K562 (cell line): ENCODE measurements at regions not wholly inside any gene's neighbourhood (a gene's known extent, or its start where the extent isn't known, plus 50 kb on each side); places are given as distances from the start of the nearest gene placed in this dataset.

Source experiments
- ATAC-seq: fragments of 200-7000 bp; cut with Tn5 transposase; 3 replicates; pipeline ENCODE4 v1.9.1; 2020; ENCODE audit warnings: moderate library complexity
- BruUV-seq: library from RNA; stranded (reverse); fragments of 400-500 nt; replicated peaks from 2 replicates; lab custom pipeline; 2021; lab: Mats Ljungman, UMichigan
- CTCF ChIA-PET: fragments of 300-600 bp; formaldehyde crosslinking; extraction: SDS; loops from one replicate; lab custom pipeline; 2021; ENCODE audit warnings: low intra/inter-chr PET ratio; lab: Yijun Ruan, JAX
- POLR2A ChIA-PET: fragments of 300-600, 350-650 bp; sonication (Branson Sonifier 250); formaldehyde crosslinking; extraction: SDS; loops from one replicate; lab custom pipeline; 2021; ENCODE audit warnings: antibody characterized with exemption, inconsistent platforms; lab: Yijun Ruan, JAX
- DNase-seq, 4 experiments: peaks; one replicate each; pipeline versions ENCODE4 v3.0.0 to v3.0.0-alpha.2; 2011 to 2018; ENCODE audit warnings: low spot score in 3 of 4, mixed read lengths in 3 of 4; ENCODE audit errors: extremely low read depth in 1 of 4
- FAIRE-seq: peaks from 2 replicates; lab custom pipeline; 2011; peaks lifted over from hg19 to GRCh38; lab: Jason Lieb, UNC
- H2AFZ ChIP-seq: 2 replicates; pipeline ENCODE4 v1.6.0; 2011; ENCODE audit warnings: low read depth, low read length, control low read depth, inconsistent platforms
- H3K27ac ChIP-seq: fragments of 200-600 bp; 3 replicates; pipeline ENCODE4 v1.8.0; 2011; ENCODE audit warnings: low read depth, mild to moderate bottlenecking, control low read depth, inconsistent platforms, low read length, moderate library complexity, mixed read lengths; ENCODE audit errors: extremely low read depth
- H3K27me3 ChIP-seq, 2 experiments: fragments of 300-600 bp in 1 of 2; 2 replicates in 1 of 2; 3 replicates in 1 of 2; pipeline versions ENCODE4 v1.6.0 to v1.8.0; 2011; ENCODE audit warnings: inconsistent platforms in 2 of 2, low read length in 2 of 2, mild to moderate bottlenecking in 1 of 2, mixed read lengths in 1 of 2, moderate library complexity in 1 of 2; ENCODE audit not compliant: control insufficient read depth in 2 of 2, insufficient read depth in 2 of 2
- H3K36me3 ChIP-seq: fragments of 300-600 bp; 3 replicates; pipeline ENCODE4 v1.8.0; 2011; ENCODE audit warnings: mild to moderate bottlenecking, low read length, inconsistent platforms; ENCODE audit not compliant: control insufficient read depth, insufficient read depth
- H3K4me1 ChIP-seq, 2 experiments: fragments of 200-600 bp in 1 of 2; replicated peaks in 1 of 2; 2 replicates in 1 of 2; 3 replicates in 1 of 2; pipeline versions ENCODE4 v1.5.1 to v1.8.0; 2011; ENCODE audit warnings: inconsistent platforms in 2 of 2, low read length in 2 of 2, mild to moderate bottlenecking in 1 of 2, mixed read lengths in 1 of 2, moderate library complexity in 1 of 2; ENCODE audit not compliant: control insufficient read depth in 2 of 2, insufficient read depth in 2 of 2
- H3K4me2 ChIP-seq: 2 replicates; pipeline ENCODE4 v1.6.1; 2011; ENCODE audit warnings: low read length, control low read depth, inconsistent platforms, mixed read lengths; ENCODE audit not compliant: insufficient read depth
- H3K4me3 ChIP-seq: fragments of 200-600 bp; sonication (generic), shearing (Covaris generic); 2 replicates; pipeline ENCODE4 v1.5.1; 2016; ENCODE audit warnings: control low read depth, inconsistent platforms
- H3K79me2 ChIP-seq: fragments of 200-600 bp; 3 replicates; pipeline ENCODE4 v1.8.0; 2011; ENCODE audit warnings: low read length, inconsistent platforms; ENCODE audit not compliant: control insufficient read depth, insufficient read depth
- H3K9ac ChIP-seq, 2 experiments: 2 replicates each; pipeline versions ENCODE4 v1.6.0 to v1.6.1; 2011; ENCODE audit warnings: low read depth in 2 of 2, low read length in 2 of 2, control low read depth in 1 of 2, inconsistent platforms in 1 of 2, mild to moderate bottlenecking in 1 of 2, mixed read lengths in 1 of 2; ENCODE audit not compliant: insufficient read depth in 1 of 2
- H3K9me1 ChIP-seq: one replicate; pipeline ENCODE4 v1.6.0; 2011; ENCODE audit warnings: inconsistent platforms, mild to moderate bottlenecking, low read length, moderate library complexity; ENCODE audit not compliant: control insufficient read depth, insufficient read depth
- H3K9me3 ChIP-seq: replicated peaks from 2 replicates; pipeline ENCODE4 v1.5.1; 2011; ENCODE audit warnings: low read depth, low read length, inconsistent platforms; ENCODE audit not compliant: control insufficient read depth, insufficient read depth
- H4K20me1 ChIP-seq: replicated peaks from 2 replicates; pipeline ENCODE4 v1.6.1; 2011; ENCODE audit warnings: low read length, inconsistent platforms, mixed read lengths; ENCODE audit not compliant: control insufficient read depth, insufficient read depth
- CC2D1A ChIP-seq: fragments of 450-650 bp; IDR thresholded peaks from 2 replicates; pipeline ENCODE4 v1.6.1; 2017; ENCODE audit warnings: mild to moderate bottlenecking
- CHD1 ChIP-seq: fragments of 200-600 bp; sonication (generic); IDR thresholded peaks from one replicate; pipeline ENCODE4 v1.6.1; 2012; ENCODE audit warnings: mild to moderate bottlenecking, moderate library complexity, low read length, inconsistent platforms
- CHD7 ChIP-seq: fragments of 200-600 bp; sonication (generic); IDR thresholded peaks from one replicate; pipeline ENCODE4 v1.6.1; 2012; ENCODE audit warnings: mild to moderate bottlenecking, low read depth, low read length, inconsistent platforms
- CSDE1 ChIP-seq, 2 experiments: fragments of 450-650 bp; IDR thresholded peaks; 2 replicates each; pipeline ENCODE4 v1.6.1; 2016; ENCODE audit warnings: mild to moderate bottlenecking in 1 of 2
- GTF2E2 ChIP-seq: fragments of 200-800 bp; sonication (Bioruptor generic); IDR thresholded peaks from 2 replicates; pipeline ENCODE4 v1.6.1; 2016; ENCODE audit warnings: missing genetic modification characterization, missing compliant biosample characterization
- KAT7 ChIP-seq: sonication (generic); formaldehyde crosslinking; IDR thresholded peaks from 2 replicates; pipeline ENCODE4 v1.8.0; 2022; ENCODE audit warnings: missing genetic modification reagents, mild to moderate bottlenecking, borderline replicate concordance
- SMAD2 ChIP-seq: fragments of 150-350 bp; IDR thresholded peaks from 2 replicates; pipeline ENCODE4 v1.6.1; 2014; ENCODE audit warnings: low read depth, mild to moderate bottlenecking, low read length
- WGBS: fragments of 100-300 bp; shearing (Covaris generic); methylation state at CpG from one replicate; pipeline ENCODE4 v1.1.6; 2016; ENCODE audit warnings: low coverage, mixed read lengths; ENCODE audit not compliant: insufficient coverage; ENCODE audit errors: missing lambda C conversion rate; 5-methylcytosine and 5-hydroxymethylcytosine counted together
- in situ Hi-C: fragments of 300-500 bp; cut with MboI; formaldehyde crosslinking; loops from 4 replicates; pipeline ENCODE4 v1.15.0; 2018; ENCODE audit warnings: inconsistent platforms, mixed read lengths
- intact Hi-C: fragments of 100-400 bp; cut with micrococcal nuclease; formaldehyde crosslinking; loops from 2 replicates; pipeline ENCODE4 v1.14.2; 2022

- Histone ChIP-seq H3K9me1 (no peaks in the 10 kb centered on the region), H3K4me2 (no peak overlapping the region), H3K9ac (no peak overlapping the region), H3K4me3 (no peak overlapping the region), H3K27me3 (no peaks in the 10 kb centered on the region), H3K4me1 (no peaks in the 10 kb centered on the region), H3K9me3 (no peaks in the 10 kb centered on the region), H3K36me3 (no peaks in the 10 kb centered on the region), H2AFZ (no peak overlapping the region), H3K27ac (no peak overlapping the region), H3K79me2 (no peaks in the 10 kb centered on the region), H4K20me1 (no peaks in the 10 kb centered on the region)
- DNase-seq = no peak
- WGBS = 1% methylated on average over 4 of the region's 4 CpGs
- BruUV-seq = no TSS peak
- ATAC-seq = no peak
- intact Hi-C loops (loop anchor here (5.0 kb wide), 1 partner anchor 1259 kb away; no protein-coding TSS in a partner anchor), in situ Hi-C loops (no loop called here)
- no peak for FAIRE-seq
- CTCF ChIA-PET = no interaction called here
- POLR2A ChIA-PET = interaction anchor here (1.0 kb wide), 1 partner anchor 20 kb away, joined by 5 read pairs; no protein-coding TSS in a partner anchor
- TF ChIP-seq GTF2E2 (tag) (no peak), CSDE1 (IDR thresholded peaks at IDR 0.05) (no peak), SMAD2 (no peak), CHD1 (no peak), KAT7 (CRISPR knock-in tag) (no peak), CC2D1A (no peak), CHD7 (no peak)
Observed at GRCh38 chr10:9296190-9296589, 1241.7 kb downstream of the GATA3 start.
